Heart right ventricle (tissue), 16 donors: ENCODE measurements at regions not wholly inside any gene's neighbourhood (a gene's known extent, or its start where the extent isn't known, plus 50 kb on each side); places are given as distances from the start of the nearest gene placed in this dataset.

Source experiments
- ATAC-seq, 8 donors: fragments of 200-7000 bp; cut with Tn5 transposase; one replicate each; pipeline ENCODE4 v1.9.1; 2020; ENCODE audit warnings: mild to moderate bottlenecking in 8 of 8, moderate library complexity in 8 of 8, moderate number of reproducible peaks in 1 of 8
- DNase-seq, 2 donors: peaks; one replicate each; pipeline ENCODE4 v3.0.0-alpha.2; 2020
- H3K27ac ChIP-seq, 10 donors: fragments of 200-600 bp; sonication (generic) in 2 of 10; one replicate each; pipeline versions ENCODE4 v1.5.0 to v1.8.0; 2020 to 2022; ENCODE audit warnings: mild to moderate bottlenecking in 3 of 10
- H3K27me3 ChIP-seq, 7 donors: fragments of 200-600 bp; one replicate each; pipeline ENCODE4 v1.8.0; 2021 to 2022; ENCODE audit warnings: mild to moderate bottlenecking in 2 of 7
- H3K36me3 ChIP-seq, 9 donors: fragments of 200-600 bp; sonication (generic) in 1 of 9; one replicate each; pipeline versions ENCODE4 v1.5.0 to v1.8.0; 2020 to 2022; ENCODE audit warnings: mild to moderate bottlenecking in 2 of 9
- H3K4me1 ChIP-seq, 9 donors: fragments of 200-600 bp; sonication (generic) in 1 of 9; one replicate each; pipeline versions ENCODE4 v1.5.0 to v1.8.0; 2020 to 2022; ENCODE audit warnings: mild to moderate bottlenecking in 4 of 9
- H3K4me3 ChIP-seq, 10 donors: fragments of 200-600 bp; sonication (generic) in 2 of 10; one replicate each; pipeline versions ENCODE4 v1.5.0 to v1.8.0; 2020 to 2022; ENCODE audit warnings: mild to moderate bottlenecking in 7 of 10, moderate library complexity in 2 of 10
- H3K9me3 ChIP-seq, 11 donors: fragments of 200-600 bp in 10 of 11; sonication (generic) in 2 of 11; one replicate each; pipeline versions ENCODE4 v1.5.0 to v1.8.0; 2013 to 2022; ENCODE audit warnings: mild to moderate bottlenecking in 2 of 11, control low read depth in 1 of 11, moderate library complexity in 1 of 11
- WGBS, 2 donors: extraction: QIAGEN DNeasy Blood & Tissue Kit; methylation state at CpG; one replicate each; pipeline ENCODE4 v1.1.7; 2013; ENCODE audit warnings: inconsistent platforms in 1 of 2; 5-methylcytosine and 5-hydroxymethylcytosine counted together
- intact Hi-C, 10 donors: fragments of 100-400 bp; cut with DNase I; formaldehyde crosslinking; loops; one replicate each; pipeline versions ENCODE4 v1.11.1 to v1.14.2; 2022
- TF ChIP-seq, protein P1 (sequence below), 9 donors: fragments of 200-600 bp; sonication (generic) in 2 of 9; IDR thresholded peaks; one replicate each; pipeline versions ENCODE4 v1.5.0 to v1.8.0; 2021 to 2022; ENCODE audit warnings: antibody characterized with exemption in 9 of 9, mild to moderate bottlenecking in 5 of 9, moderate library complexity in 1 of 9
- donor health status: Arrhythmogenic right ventricular cardiomyopathy.
- donor health status: ischemic (EF 13 %, LVEDD 7.1; RV severe dilation, severe dysfunction).
- donor health status: healthy with polysubstance abuse.
- donor health status: DM: no; HTN: yes; CAD: no.
- donor health status: DM: no; HTN: no; CAD: no.
- donor health status: ischemic (EF 25% LVEDD 6.9; RV normal size, moderate dysfunction).
- donor health status: ischemic (EF 25% LVEDD 5.7; RV mildly dilated, moderate dysfunction).
- donor health status: healthy.
- donor health status: DM: yes; HTN: yes; CAD: no.
- donor health status: Ischemic cardiomyopathy.
- donor health status: ischemic (EF 35%, LVEDD 5.7; RV mildly dilated, moderate dysfunction).
- donor health status: nonischemic (EF 11% LVEDD 7.7; RV severe dilation, severe dysfunction).
- donor health status: DM: yes; HTN: yes; CAD: no.
- donor health status: PGD.
- donor health status: ischemic (EF 29% LVEDD 5.4; RV normal size, mild dysfunction).
- donor health status: nonischemic (EF 23%, LVEDD 6.1; RV moderate dilation, normal function).

DNA sequence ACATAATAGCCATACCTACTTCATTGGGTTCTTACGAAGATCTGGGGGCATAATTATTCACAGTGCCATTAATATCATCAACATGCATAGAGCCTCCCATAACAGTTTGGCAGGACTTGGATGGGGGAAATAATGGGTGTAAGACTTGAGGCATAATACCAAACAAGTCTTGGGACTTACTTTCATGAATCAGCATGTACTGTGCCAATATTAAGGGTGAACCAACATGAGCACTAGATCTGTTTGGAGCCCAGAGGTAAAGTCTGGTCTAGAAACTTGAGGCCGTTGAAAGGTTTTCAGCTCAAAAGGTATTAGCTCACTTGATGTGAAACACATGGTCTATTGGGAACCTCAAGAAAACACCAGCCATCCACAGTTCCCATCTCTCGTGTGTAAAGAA lies 56.7 kb upstream of the ZC3H11B start:
- Histone ChIP-seq H3K4me1 (peaks cover 7 to 40% (median 28%) of the 10 kb centered on the region in 9 donors), H3K36me3 (no peaks in the 10 kb centered on the region), H3K27me3 (no peaks in the 10 kb centered on the region), H3K4me3 (no peak overlapping the region), H3K27ac (no peak overlapping the region), H3K9me3 (no peaks in the 10 kb centered on the region)
- TF ChIP-seq, protein P1, sequence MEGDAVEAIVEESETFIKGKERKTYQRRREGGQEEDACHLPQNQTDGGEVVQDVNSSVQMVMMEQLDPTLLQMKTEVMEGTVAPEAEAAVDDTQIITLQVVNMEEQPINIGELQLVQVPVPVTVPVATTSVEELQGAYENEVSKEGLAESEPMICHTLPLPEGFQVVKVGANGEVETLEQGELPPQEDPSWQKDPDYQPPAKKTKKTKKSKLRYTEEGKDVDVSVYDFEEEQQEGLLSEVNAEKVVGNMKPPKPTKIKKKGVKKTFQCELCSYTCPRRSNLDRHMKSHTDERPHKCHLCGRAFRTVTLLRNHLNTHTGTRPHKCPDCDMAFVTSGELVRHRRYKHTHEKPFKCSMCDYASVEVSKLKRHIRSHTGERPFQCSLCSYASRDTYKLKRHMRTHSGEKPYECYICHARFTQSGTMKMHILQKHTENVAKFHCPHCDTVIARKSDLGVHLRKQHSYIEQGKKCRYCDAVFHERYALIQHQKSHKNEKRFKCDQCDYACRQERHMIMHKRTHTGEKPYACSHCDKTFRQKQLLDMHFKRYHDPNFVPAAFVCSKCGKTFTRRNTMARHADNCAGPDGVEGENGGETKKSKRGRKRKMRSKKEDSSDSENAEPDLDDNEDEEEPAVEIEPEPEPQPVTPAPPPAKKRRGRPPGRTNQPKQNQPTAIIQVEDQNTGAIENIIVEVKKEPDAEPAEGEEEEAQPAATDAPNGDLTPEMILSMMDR (IDR thresholded peaks at IDR 0.05) = no peak
- no peak for DNase-seq
- no peak for ATAC-seq
- WGBS, 2 donors = 82 to 87% methylated on average over 3 of the region's 3 CpGs
- intact Hi-C loops = loop anchor here in 7 of 10 donors (5.0 to 10.0 kb wide), 10 partner anchors 73 to 1345 kb away; no protein-coding TSS in a partner anchor

DNA sequence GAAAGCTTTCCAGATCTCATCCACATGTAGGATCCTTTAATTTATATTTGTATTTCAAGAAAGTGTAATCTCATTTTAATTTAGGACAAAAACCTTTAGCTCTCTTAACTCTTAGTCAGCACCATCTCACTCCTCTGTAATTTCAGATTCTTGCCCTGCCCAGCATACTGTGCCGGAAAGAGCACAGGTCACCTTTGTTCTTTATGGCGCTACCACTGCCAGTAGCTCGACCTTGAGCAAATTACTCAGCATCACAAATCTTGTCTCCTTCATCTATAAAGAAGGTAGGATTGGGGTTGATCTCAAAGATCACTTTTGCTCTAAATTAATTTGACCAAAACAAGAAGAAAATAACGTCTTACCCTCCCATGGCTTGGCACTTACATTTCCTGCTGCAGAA lies 56.1 kb upstream of the ZC3H11B start:
- no peaks in the 10 kb centered on the region for H3K9me3 ChIP-seq
- H3K27ac ChIP-seq = no peak overlapping the region
- 51 to 77% methylated on average over 4 of the region's 4 CpGs for WGBS, 2 donors
- no peaks in the 10 kb centered on the region for H3K27me3 ChIP-seq
- ATAC-seq (no peak), DNase-seq (no peak)
- H3K4me3 ChIP-seq = no peak overlapping the region
- intact Hi-C loops = loop anchor here in 7 of 10 donors (5.0 to 10.0 kb wide), 10 partner anchors 73 to 1344 kb away; no protein-coding TSS in a partner anchor
- no peaks in the 10 kb centered on the region for H3K36me3 ChIP-seq
- H3K4me1 ChIP-seq = peaks cover 7 to 42% (median 28%) of the 10 kb centered on the region in 9 donors
- TF ChIP-seq, protein P1 (IDR thresholded peaks at IDR 0.05) = no peak

DNA sequence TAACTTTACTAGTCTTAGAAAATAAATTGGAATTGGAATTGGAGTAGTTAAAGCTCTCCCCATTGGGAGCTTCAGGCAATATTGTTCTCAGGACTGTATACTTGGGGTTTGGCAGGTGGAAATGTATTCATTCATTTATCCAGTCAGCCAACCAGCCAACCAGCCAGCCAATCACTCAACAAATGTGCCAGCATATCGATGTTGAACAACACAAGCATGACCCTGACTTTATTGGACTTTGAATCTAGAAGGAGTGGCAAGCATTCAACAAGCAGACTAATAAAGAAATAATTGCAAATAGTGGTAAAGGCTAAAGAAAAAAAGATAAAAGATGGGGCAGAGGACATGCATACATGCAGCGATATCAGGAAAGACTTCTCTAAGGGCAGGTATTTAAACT lies 55.5 kb upstream of the ZC3H11B start:
- Histone ChIP-seq H3K27ac (no peak overlapping the region), H3K27me3 (no peaks in the 10 kb centered on the region), H3K4me1 (peaks cover 7 to 42% (median 28%) of the 10 kb centered on the region in 9 donors), H3K36me3 (no peaks in the 10 kb centered on the region), H3K4me3 (no peak overlapping the region), H3K9me3 (no peaks in the 10 kb centered on the region)
- TF ChIP-seq, protein P1 (IDR thresholded peaks at IDR 0.05) = no peak
- DNase-seq (no peak), ATAC-seq (no peak)
- intact Hi-C loops = loop anchor here in 7 of 10 donors (5.0 to 10.0 kb wide), 10 partner anchors 74 to 1344 kb away; no protein-coding TSS in a partner anchor
- WGBS, 2 donors = 88 to 93% methylated on average over 2 of the region's 2 CpGs

DNA sequence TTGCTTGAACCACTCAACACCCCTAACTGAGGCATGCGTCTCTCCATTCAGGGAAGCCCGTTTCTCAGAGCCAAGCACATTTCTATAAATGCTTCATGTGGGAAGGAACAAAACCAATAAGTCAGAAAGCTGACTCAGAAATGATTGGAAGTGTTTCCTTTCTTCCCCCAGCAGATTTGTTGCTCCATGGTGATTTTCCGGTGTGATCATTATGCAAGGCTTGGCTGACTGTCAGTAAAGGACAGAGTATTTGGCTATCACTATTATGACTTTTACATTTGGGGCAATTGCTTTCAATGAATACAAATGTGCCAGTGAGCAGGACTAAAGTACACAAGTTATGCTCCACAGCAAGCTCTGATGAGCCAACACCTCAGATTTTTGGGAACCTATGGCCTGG lies 53.3 kb upstream of the ZC3H11B start:
- Histone ChIP-seq H3K27me3 (no peaks in the 10 kb centered on the region), H3K36me3 (no peaks in the 10 kb centered on the region), H3K4me1 (peaks cover 7 to 33% (median 24%) of the 10 kb centered on the region in 9 donors), H3K4me3 (no peak overlapping the region), H3K27ac (peak overlapping the region in 2 of 10 donors; percentile 29 to 40), H3K9me3 (no peaks in the 10 kb centered on the region)
- TF ChIP-seq, protein P1 (IDR thresholded peaks at IDR 0.05) = no peak
- intact Hi-C loops = loop anchor here in 7 of 10 donors (5.0 to 10.0 kb wide), 10 partner anchors 76 to 1341 kb away; no protein-coding TSS in a partner anchor
- DNase-seq (no peak), ATAC-seq (peak in 1 of 8 donors; percentile 74)
- 14 to 18% methylated on average over 3 of the region's 3 CpGs for WGBS, 2 donors
